LNCAP (cell line): ENCODE measurements at regions not wholly inside any gene's neighbourhood (a gene's known extent, or its start where the extent isn't known, plus 50 kb on each side); places are given as distances from the start of the nearest gene placed in this dataset.

Source experiments
- TF ChIP-seq, protein P1 (sequence below): fragments of 450-650 bp; IDR thresholded peaks from 2 replicates; pipeline ENCODE4 v1.5.1; 2017; ENCODE audit warnings: mild to moderate bottlenecking

DNA sequence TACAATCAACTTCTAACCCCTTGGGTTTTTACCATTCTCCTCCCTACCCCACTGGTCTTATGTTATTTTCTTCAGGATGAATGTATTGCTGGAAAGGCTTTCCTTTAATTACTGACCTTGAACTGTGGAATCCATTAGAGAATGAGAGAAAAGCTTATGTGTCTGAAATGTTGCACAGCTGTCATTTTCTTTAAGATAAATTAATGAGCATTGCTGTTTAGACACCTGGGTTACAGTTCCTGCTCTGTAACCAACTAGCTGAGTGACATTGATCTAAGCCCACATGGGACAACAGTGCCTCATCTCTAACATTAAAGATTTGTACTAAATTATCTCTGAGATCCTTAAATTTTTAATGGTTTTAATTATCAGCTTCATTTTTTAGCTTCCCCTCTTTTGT lies 507.0 kb downstream of the TAF11L14 start:
- TF ChIP-seq, protein P1, sequence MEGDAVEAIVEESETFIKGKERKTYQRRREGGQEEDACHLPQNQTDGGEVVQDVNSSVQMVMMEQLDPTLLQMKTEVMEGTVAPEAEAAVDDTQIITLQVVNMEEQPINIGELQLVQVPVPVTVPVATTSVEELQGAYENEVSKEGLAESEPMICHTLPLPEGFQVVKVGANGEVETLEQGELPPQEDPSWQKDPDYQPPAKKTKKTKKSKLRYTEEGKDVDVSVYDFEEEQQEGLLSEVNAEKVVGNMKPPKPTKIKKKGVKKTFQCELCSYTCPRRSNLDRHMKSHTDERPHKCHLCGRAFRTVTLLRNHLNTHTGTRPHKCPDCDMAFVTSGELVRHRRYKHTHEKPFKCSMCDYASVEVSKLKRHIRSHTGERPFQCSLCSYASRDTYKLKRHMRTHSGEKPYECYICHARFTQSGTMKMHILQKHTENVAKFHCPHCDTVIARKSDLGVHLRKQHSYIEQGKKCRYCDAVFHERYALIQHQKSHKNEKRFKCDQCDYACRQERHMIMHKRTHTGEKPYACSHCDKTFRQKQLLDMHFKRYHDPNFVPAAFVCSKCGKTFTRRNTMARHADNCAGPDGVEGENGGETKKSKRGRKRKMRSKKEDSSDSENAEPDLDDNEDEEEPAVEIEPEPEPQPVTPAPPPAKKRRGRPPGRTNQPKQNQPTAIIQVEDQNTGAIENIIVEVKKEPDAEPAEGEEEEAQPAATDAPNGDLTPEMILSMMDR: no peak

DNA sequence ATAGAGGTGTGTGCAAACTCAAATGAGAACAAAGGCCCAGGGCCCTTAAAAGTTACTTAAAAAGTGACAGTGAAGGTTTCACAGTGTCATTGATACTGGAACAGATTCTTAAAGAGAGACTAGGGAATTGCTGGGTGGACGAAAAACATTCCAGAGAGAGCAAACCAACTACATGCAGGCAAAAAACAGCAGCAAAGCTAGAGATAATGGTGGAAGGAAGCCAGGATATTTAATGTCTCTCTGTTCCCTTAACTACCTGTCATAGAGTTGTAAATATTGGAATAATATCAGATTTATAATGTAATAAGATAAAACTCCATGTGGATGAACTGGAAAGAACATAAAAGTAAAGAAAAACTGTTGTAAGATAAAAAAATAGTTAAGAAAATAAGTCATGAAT lies 508.6 kb downstream of the TAF11L14 start:
- TF ChIP-seq, protein P1: no peak

DNA sequence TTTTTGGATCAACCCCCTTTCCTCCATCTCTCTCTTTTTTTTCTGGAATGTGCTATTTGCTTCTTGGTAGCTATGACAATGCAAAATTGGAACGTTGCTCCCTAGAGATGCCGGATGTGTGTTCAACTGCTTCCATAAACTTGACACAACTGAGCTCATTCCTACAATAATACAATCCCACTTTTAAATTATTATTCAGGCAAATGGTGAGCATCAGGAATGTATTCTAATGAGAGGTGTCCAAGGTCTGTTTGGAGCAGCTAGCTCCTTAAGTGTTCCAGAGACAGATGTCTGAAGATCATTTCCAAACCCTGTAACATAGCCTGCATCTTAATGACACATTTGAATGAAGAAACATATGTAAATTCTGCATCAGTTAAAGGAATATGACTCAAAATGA lies 518.4 kb downstream of the TAF11L14 start:
- TF ChIP-seq, protein P1: no peak

GRCh38 chr5:18158166-18158565 lies 523.9 kb downstream of the TAF11L14 start:
- TF ChIP-seq, protein P1: no peak

- TF ChIP-seq, protein P1: no peak
Observed at GRCh38 chr5:18159331-18159730, 525.1 kb downstream of the TAF11L14 start.

GRCh38 chr5:18171684-18172083 lies 537.4 kb downstream of the TAF11L14 start:
- TF ChIP-seq, protein P1: no peak

- TF ChIP-seq, protein P1: no peak
Observed at GRCh38 chr5:18179579-18179978, 545.3 kb downstream of the TAF11L14 start.

DNA sequence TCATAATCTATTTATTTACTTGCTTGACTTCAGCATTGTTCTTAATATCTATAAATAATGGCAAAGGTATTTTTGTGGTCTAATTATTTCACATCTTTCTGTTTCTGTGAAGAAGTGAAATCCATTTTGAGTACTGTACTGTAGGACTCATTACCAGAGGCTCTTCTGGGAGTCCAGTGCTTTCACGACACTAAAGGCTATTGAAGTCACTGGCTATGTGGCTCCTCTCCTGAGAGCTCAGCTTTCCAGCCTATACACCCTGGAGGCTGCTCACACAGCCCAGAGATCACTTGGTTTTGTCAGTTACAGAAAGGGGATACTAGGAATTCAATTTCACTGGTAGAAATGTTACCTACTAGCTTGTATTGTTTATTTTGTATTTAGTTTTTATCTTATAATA lies 547.3 kb downstream of the TAF11L14 start:
- TF ChIP-seq, protein P1: no peak
